OCI-LY1 (cell line): ENCODE measurements at regions not wholly inside any gene's neighbourhood (a gene's known extent, or its start where the extent isn't known, plus 50 kb on each side); places are given as distances from the start of the nearest gene placed in this dataset.

Source experiments
- H2AFZ ChIP-seq: fragments of 200-600 bp; sonication (generic), shearing (Covaris generic); 2 replicates; pipeline ENCODE4 v1.6.0; 2014; ENCODE audit warnings: antibody characterized with exemption, mild to moderate bottlenecking, low read length
- H3F3A ChIP-seq: fragments of 200-600 bp; sonication (generic), shearing (Covaris generic); 2 replicates; pipeline ENCODE4 v1.6.0; 2014; ENCODE audit warnings: mild to moderate bottlenecking, antibody characterized with exemption, low read length, moderate library complexity; ENCODE audit not compliant: insufficient read depth
- H3K27ac ChIP-seq: fragments of 200-600 bp; sonication (generic); 2 replicates; pipeline ENCODE4 v1.5.1; 2014; ENCODE audit warnings: low read length, mixed run types, mild to moderate bottlenecking, low read depth; ENCODE audit not compliant: poor library complexity, severe bottlenecking
- H3K27me3 ChIP-seq: fragments of 200-600 bp; sonication (generic); 2 replicates; pipeline ENCODE4 v1.6.0; 2014; ENCODE audit warnings: antibody characterized with exemption, mild to moderate bottlenecking, low read length, moderate library complexity; ENCODE audit not compliant: insufficient read depth
- H3K36me3 ChIP-seq: fragments of 200-600 bp; sonication (generic); 2 replicates; pipeline ENCODE4 v1.6.1; 2014; ENCODE audit warnings: mild to moderate bottlenecking, antibody characterized with exemption, low read length, moderate library complexity, mixed read lengths; ENCODE audit not compliant: insufficient read depth
- H3K4me1 ChIP-seq: fragments of 200-600 bp; sonication (generic); 2 replicates; pipeline ENCODE4 v1.5.1; 2014; ENCODE audit warnings: mild to moderate bottlenecking, low read length, moderate library complexity; ENCODE audit not compliant: insufficient read depth, severe bottlenecking
- H3K4me2 ChIP-seq: fragments of 200-600 bp; sonication (generic), shearing (Covaris generic); 2 replicates; pipeline ENCODE4 v1.6.1; 2014; ENCODE audit warnings: low read length
- H3K4me3 ChIP-seq: fragments of 200-600 bp; sonication (generic); 2 replicates; pipeline ENCODE4 v1.5.1; 2014; ENCODE audit warnings: low read length, low read depth, mild to moderate bottlenecking, mixed read lengths; ENCODE audit not compliant: poor library complexity, severe bottlenecking
- H3K79me2 ChIP-seq: fragments of 200-600 bp; shearing (Covaris generic); 2 replicates; pipeline ENCODE4 v1.6.1; 2016; ENCODE audit warnings: mixed run types, low read length, mixed read lengths; ENCODE audit not compliant: insufficient read depth
- H3K9ac ChIP-seq: fragments of 200-600 bp; sonication (generic), shearing (Covaris generic); 2 replicates; pipeline ENCODE4 v1.6.1; 2014; ENCODE audit warnings: mild to moderate bottlenecking, low read length, mixed read lengths
- H3K9me2 ChIP-seq: fragments of 200-600 bp; sonication (generic), shearing (Covaris generic); 2 replicates; pipeline ENCODE4 v1.6.1; 2014; ENCODE audit warnings: low read depth, mild to moderate bottlenecking, low read length, mixed read lengths
- H3K9me3 ChIP-seq: fragments of 200-600 bp; shearing (Covaris generic); 2 replicates; pipeline ENCODE4 v1.6.1; 2014; ENCODE audit warnings: low read length, mixed read lengths
- H4K20me1 ChIP-seq: fragments of 200-600 bp; sonication (generic), shearing (Covaris generic); 2 replicates; pipeline ENCODE4 v1.6.0; 2016; ENCODE audit warnings: mild to moderate bottlenecking, low read length; ENCODE audit not compliant: insufficient read depth
- CTCF ChIP-seq: fragments of 200-600 bp; sonication (generic), shearing (Covaris generic); IDR thresholded peaks from 2 replicates; pipeline ENCODE4 v1.5.1; 2017; ENCODE audit warnings: mild to moderate bottlenecking, antibody characterized with exemption, low read length, moderate library complexity, mixed read lengths
- EZH2 ChIP-seq: fragments of 200-600 bp; sonication (generic), shearing (Covaris generic); IDR thresholded peaks from 2 replicates; pipeline ENCODE4 v1.8.0; 2017; ENCODE audit warnings: borderline replicate concordance, mixed run types, mild to moderate bottlenecking, antibody characterized with exemption, low read length, moderate library complexity, mixed read lengths

GRCh38 chr13:111636271-111636670, 315.8 kb downstream of the TEX29 start:
- H3K4me2 ChIP-seq, result no peak overlapping the region
- H3K9ac ChIP-seq, result no peak overlapping the region
- H3K9me3 ChIP-seq, result no peaks in the 10 kb centered on the region
- no peaks in the 10 kb centered on the region for H3K36me3 ChIP-seq
- no peaks in the 10 kb centered on the region for H3K9me2 ChIP-seq
- no peaks in the 10 kb centered on the region for H3F3A ChIP-seq
- no peaks in the 10 kb centered on the region for H4K20me1 ChIP-seq
- no peaks in the 10 kb centered on the region; the same call in 1 of the 2 replicates for H3K27me3 ChIP-seq
- no peaks in the 10 kb centered on the region for H3K79me2 ChIP-seq
- no peak overlapping the region for H3K4me3 ChIP-seq
- TF ChIP-seq EZH2 (no peak), CTCF (no peak)
- H3K27ac ChIP-seq, result no peak overlapping the region
- no peak overlapping the region for H2AFZ ChIP-seq
- H3K4me1 ChIP-seq, result no peaks in the 10 kb centered on the region

- Histone ChIP-seq H3K9ac (no peak overlapping the region), H3K27ac (no peak overlapping the region), H2AFZ (no peak overlapping the region), H3K4me2 (no peak overlapping the region), H4K20me1 (no peaks in the 10 kb centered on the region), H3K9me3 (no peaks in the 10 kb centered on the region), H3K4me1 (no peaks in the 10 kb centered on the region), H3K4me3 (no peak overlapping the region), H3K79me2 (no peaks in the 10 kb centered on the region), H3K9me2 (no peaks in the 10 kb centered on the region), H3K36me3 (no peaks in the 10 kb centered on the region), H3K27me3 (no peaks in the 10 kb centered on the region; the same call in 1 of the 2 replicates), H3F3A (no peaks in the 10 kb centered on the region)
- TF ChIP-seq CTCF, result no peak
- no peak for TF ChIP-seq EZH2
These were observed 316.4 kb downstream of the TEX29 start for GRCh38 chr13:111636804-111637203.

DNA sequence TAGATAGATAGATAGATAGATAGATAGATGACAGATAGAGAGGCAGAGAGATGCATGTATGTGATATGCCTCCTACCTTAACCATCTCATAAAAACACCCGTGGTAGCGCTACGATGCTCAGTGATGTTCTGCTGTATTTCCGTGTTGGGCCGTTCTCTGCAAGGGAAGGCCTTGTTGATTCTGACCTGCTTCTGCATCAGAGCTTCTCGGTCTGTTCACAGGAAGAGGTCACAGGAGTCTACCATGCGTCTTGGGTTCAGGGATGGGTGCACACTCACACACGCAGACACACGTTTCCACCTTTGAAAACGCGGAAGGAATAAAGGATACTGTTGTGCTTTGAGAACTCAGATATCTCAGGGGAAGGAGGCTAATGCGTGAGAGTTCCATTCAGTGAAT, 316.9 kb downstream of the TEX29 start:
- no peaks in the 10 kb centered on the region for H4K20me1 ChIP-seq
- H3K9ac ChIP-seq, result no peak overlapping the region
- H3K36me3 ChIP-seq, result no peaks in the 10 kb centered on the region
- H3K27ac ChIP-seq, result no peak overlapping the region
- no peak overlapping the region for H2AFZ ChIP-seq
- H3F3A ChIP-seq, result no peaks in the 10 kb centered on the region
- no peaks in the 10 kb centered on the region for H3K9me3 ChIP-seq
- no peak overlapping the region for H3K4me2 ChIP-seq
- H3K9me2 ChIP-seq, result no peaks in the 10 kb centered on the region
- no peaks in the 10 kb centered on the region for H3K79me2 ChIP-seq
- no peaks in the 10 kb centered on the region for H3K4me1 ChIP-seq
- no peak overlapping the region for H3K4me3 ChIP-seq
- no peaks in the 10 kb centered on the region; the same call in 1 of the 2 replicates for H3K27me3 ChIP-seq
- TF ChIP-seq EZH2 (no peak), CTCF (no peak)
